Endodermal cell (in vitro differentiated cells): ENCODE measurements at regions not wholly inside any gene's neighbourhood (a gene's known extent, or its start where the extent isn't known, plus 50 kb on each side); places are given as distances from the start of the nearest gene placed in this dataset.

Experiments used
- DNase-seq: peaks from one replicate; pipeline ENCODE4 v3.0.0-alpha.2; 2017
- H3K27ac ChIP-seq: 2 replicates; pipeline ENCODE4 v1.5.1; 2013; ENCODE audit warnings: mild to moderate bottlenecking, low read depth, low read length, moderate library complexity
- H3K27me3 ChIP-seq: 2 replicates; pipeline ENCODE4 v1.6.1; 2013; ENCODE audit warnings: mild to moderate bottlenecking, low read length, moderate library complexity; ENCODE audit not compliant: insufficient read depth, control insufficient read depth, poor library complexity, severe bottlenecking
- H3K36me3 ChIP-seq: 2 replicates; pipeline ENCODE4 v1.7.0; 2013; ENCODE audit warnings: mild to moderate bottlenecking, low read length, moderate library complexity; ENCODE audit not compliant: control insufficient read depth, insufficient read depth
- H3K4me1 ChIP-seq: one replicate; pipeline ENCODE4 v1.7.0; 2013; ENCODE audit warnings: low read length; ENCODE audit not compliant: control insufficient read depth, insufficient read depth
- H3K4me3 ChIP-seq: 2 replicates; pipeline ENCODE4 v1.5.1; 2013; ENCODE audit warnings: mild to moderate bottlenecking, low read length, moderate library complexity
- H3K9ac ChIP-seq: 2 replicates; pipeline ENCODE4 v1.6.1; 2013; ENCODE audit warnings: mild to moderate bottlenecking, low read length, moderate library complexity; ENCODE audit not compliant: poor library complexity, severe bottlenecking; ENCODE audit errors: extremely low read depth
- H3K9me3 ChIP-seq: 2 replicates; pipeline ENCODE4 v1.6.1; 2013; ENCODE audit warnings: mild to moderate bottlenecking, low read length, moderate library complexity; ENCODE audit not compliant: control insufficient read depth
- H3K27ac Mint-ChIP-seq: 2 replicates; pipeline ENCODE4 v1.8.0; 2020; ENCODE audit warnings: mixed read lengths
- H3K27me3 Mint-ChIP-seq: 2 replicates; pipeline ENCODE4 v1.8.0; 2021; ENCODE audit warnings: mild to moderate bottlenecking, mixed read lengths; ENCODE audit not compliant: insufficient read depth
- H3K36me3 Mint-ChIP-seq: 2 replicates; pipeline ENCODE4 v1.8.0; 2020; ENCODE audit warnings: low read depth, mixed read lengths
- H3K4me1 Mint-ChIP-seq: 2 replicates; pipeline ENCODE4 v1.8.0; 2020; ENCODE audit warnings: mixed read lengths
- H3K4me3 Mint-ChIP-seq: 2 replicates; pipeline ENCODE4 v1.8.0; 2020; ENCODE audit warnings: mild to moderate bottlenecking, moderate library complexity, mixed read lengths
- H3K9me3 Mint-ChIP-seq: 2 replicates; pipeline ENCODE4 v1.8.0; 2020; ENCODE audit warnings: mild to moderate bottlenecking, mixed read lengths
- CTCF ChIP-seq: fragments of 200-600 bp; sonication (generic); conservative IDR thresholded peaks from 2 replicates; pipeline ENCODE4 v1.5.0; 2021; ENCODE audit warnings: antibody characterized with exemption, mild to moderate bottlenecking
- WGBS, 2 experiments: methylation state at CpG; one replicate each; pipeline versions ENCODE4 v1.1.5 to v1.1.7; 2013; ENCODE audit warnings: missing lambda C conversion rate in 2 of 2, mixed read lengths in 1 of 2; ENCODE audit not compliant: insufficient coverage in 1 of 2, insufficient read length in 1 of 2; 5-methylcytosine and 5-hydroxymethylcytosine counted together

GRCh38 chr7:73963252-73963822, 64.6 kb upstream of the ELN start:
- Mint-ChIP-seq H3K4me1 (no peaks in the 10 kb centered on the region), H3K36me3 (peaks cover 3% of the 10 kb centered on the region), H3K9me3 (peaks cover 23% of the 10 kb centered on the region), H3K27me3 (peaks cover 5% of the 10 kb centered on the region), H3K4me3 (no peak overlapping the region), H3K27ac (no peak overlapping the region)
- WGBS, 2 experiments: 88% methylated on average over 1 of the region's 2 CpGs; no CpG with 5 or more reads in 1 of the 2 experiments
- no peak overlapping the region for H3K9ac ChIP-seq
- peaks cover 16% of the 10 kb centered on the region for H3K9me3 ChIP-seq
- no peak overlapping the region for H3K27ac ChIP-seq
- H3K36me3 ChIP-seq: no peaks in the 10 kb centered on the region
- H3K27me3 ChIP-seq: no peaks in the 10 kb centered on the region
- TF ChIP-seq CTCF: no peak
- H3K4me1 ChIP-seq: no peaks in the 10 kb centered on the region
- DNase-seq: no peak
- H3K4me3 ChIP-seq: no peak overlapping the region

GRCh38 chr7:73964786-73965185, 63.2 kb upstream of the ELN start:
- Histone ChIP-seq H3K9me3 (peaks cover 16% of the 10 kb centered on the region), H3K9ac (no peak overlapping the region), H3K27ac (no peak overlapping the region), H3K4me1 (no peaks in the 10 kb centered on the region), H3K27me3 (no peaks in the 10 kb centered on the region), H3K4me3 (no peak overlapping the region), H3K36me3 (no peaks in the 10 kb centered on the region)
- no peaks in the 10 kb centered on the region for H3K4me1 Mint-ChIP-seq
- H3K9me3 Mint-ChIP-seq: peaks cover 23% of the 10 kb centered on the region
- H3K27ac Mint-ChIP-seq: no peak overlapping the region
- DNase-seq: no peak
- 93 to 100% methylated on average over 2 to 4 of the region's 4 CpGs for WGBS, 2 experiments
- peaks cover 3% of the 10 kb centered on the region for H3K36me3 Mint-ChIP-seq
- peaks cover 2% of the 10 kb centered on the region for H3K27me3 Mint-ChIP-seq
- no peak for TF ChIP-seq CTCF
- H3K4me3 Mint-ChIP-seq: no peak overlapping the region

GRCh38 chr7:73966062-73966940, 61.7 kb upstream of the ELN start:
- Mint-ChIP-seq H3K4me3 (no peak overlapping the region), H3K4me1 (no peaks in the 10 kb centered on the region), H3K27me3 (peaks cover 3% of the 10 kb centered on the region), H3K36me3 (peaks cover 3% of the 10 kb centered on the region), H3K27ac (no peak overlapping the region), H3K9me3 (peaks cover 23% of the 10 kb centered on the region)
- Histone ChIP-seq H3K27me3 (no peaks in the 10 kb centered on the region), H3K9ac (no peak overlapping the region), H3K27ac (peak overlapping the region; percentile 70), H3K36me3 (no peaks in the 10 kb centered on the region), H3K4me1 (no peaks in the 10 kb centered on the region), H3K4me3 (no peak overlapping the region), H3K9me3 (peaks cover 16% of the 10 kb centered on the region)
- 90 to 95% methylated on average over 9 to 14 of the region's 16 CpGs for WGBS, 2 experiments
- no peak for DNase-seq
- no peak for TF ChIP-seq CTCF
